ENCODE measurements at regions not wholly inside any gene's neighbourhood (a gene's known extent, or its start where the extent isn't known, plus 50 kb on each side); places are given as distances from the start of the nearest gene placed in this dataset.

- Histone ChIP-seq H3K27me3 (ENCODE audit: control insufficient read depth, extremely low read depth, insufficient read depth, low read length) (no peaks in the 10 kb centered on the region), H3K36me3 (ENCODE audit: control insufficient read depth in 2 of 2, extremely low read depth in 1 of 2, insufficient read depth in 2 of 2, low read length in 2 of 2) (no peaks in the 10 kb centered on the region), H3K4me1 (ENCODE audit: control insufficient read depth, extremely low read depth, insufficient read depth, low read length) (peaks cover 27% of the 10 kb centered on the region), H3K9me3 (ENCODE audit: control insufficient read depth, low read depth, low read length) (no peaks in the 10 kb centered on the region), H4K20me1 (ENCODE audit: control insufficient read depth, extremely low read depth, insufficient read depth, low read length) (no peaks in the 10 kb centered on the region), H3K27ac (ENCODE audit: control insufficient read depth, insufficient read depth, low read length) (no peak overlapping the region), H3K9ac (ENCODE audit: control insufficient read depth, extremely low read depth, insufficient read depth, low read length) (no peak overlapping the region), H3K4me2 (ENCODE audit: control insufficient read depth, extremely low read depth, insufficient read depth, low read depth, low read length) (no peak overlapping the region), H2AFZ (ENCODE audit: control insufficient read depth, low read length) (no peak overlapping the region), H3K4me3 (ENCODE audit: control insufficient read depth in 2 of 3, extremely low read depth in 1 of 3, insufficient read depth in 2 of 3, low read depth in 1 of 3, low read length in 3 of 3) (no peak overlapping the region), H3K79me2 (ENCODE audit: control insufficient read depth, insufficient read depth, low read length) (no peaks in the 10 kb centered on the region), H3K9me1 (ENCODE audit: control insufficient read depth, extremely low read depth, insufficient read depth, low read length) (no peaks in the 10 kb centered on the region)
- FAIRE-seq (peak; percentile 44), DNase-seq (ENCODE audit: low read depth, low spot score) (no peak)
- no peak for TF ChIP-seq CTCF (optimal IDR thresholded peaks at IDR 0.05 in 1 of 3, IDR thresholded peaks at IDR 0.05 in 1 of 3, conservative IDR thresholded peaks at IDR 0.05 in 1 of 3; ENCODE audit: extremely low read depth in 1 of 3, insufficient read depth in 2 of 3, low read length in 3 of 3)
- TF ChIP-seq EZH2 (IDR thresholded peaks at IDR 0.05; ENCODE audit: low read length), result no peak
- dilution Hi-C loops (cut with MboI; ENCODE audit: extremely low pct_ligation_motif_present, low sequenced_read_pairs), result no loop called here
These were observed 100.8 kb upstream of the CD180 start for GRCh38 chr5:67297376-67297775.

- Histone ChIP-seq H3K9me3 (ENCODE audit: control insufficient read depth, low read depth, low read length) (no peaks in the 10 kb centered on the region), H3K27me3 (ENCODE audit: control insufficient read depth, extremely low read depth, insufficient read depth, low read length) (no peaks in the 10 kb centered on the region), H3K9me1 (ENCODE audit: control insufficient read depth, extremely low read depth, insufficient read depth, low read length) (no peaks in the 10 kb centered on the region), H4K20me1 (ENCODE audit: control insufficient read depth, extremely low read depth, insufficient read depth, low read length) (no peaks in the 10 kb centered on the region), H3K4me1 (ENCODE audit: control insufficient read depth, extremely low read depth, insufficient read depth, low read length) (peaks cover 7% of the 10 kb centered on the region), H3K4me2 (ENCODE audit: control insufficient read depth, extremely low read depth, insufficient read depth, low read depth, low read length) (no peak overlapping the region), H2AFZ (ENCODE audit: control insufficient read depth, low read length) (no peak overlapping the region), H3K4me3 (ENCODE audit: control insufficient read depth in 2 of 3, extremely low read depth in 1 of 3, insufficient read depth in 2 of 3, low read depth in 1 of 3, low read length in 3 of 3) (no peak overlapping the region), H3K79me2 (ENCODE audit: control insufficient read depth, insufficient read depth, low read length) (no peaks in the 10 kb centered on the region), H3K36me3 (ENCODE audit: control insufficient read depth in 2 of 2, extremely low read depth in 1 of 2, insufficient read depth in 2 of 2, low read length in 2 of 2) (no peaks in the 10 kb centered on the region), H3K27ac (ENCODE audit: control insufficient read depth, insufficient read depth, low read length) (no peak overlapping the region), H3K9ac (ENCODE audit: control insufficient read depth, extremely low read depth, insufficient read depth, low read length) (no peak overlapping the region)
- TF ChIP-seq EZH2 (IDR thresholded peaks at IDR 0.05; ENCODE audit: low read length), result no peak
- TF ChIP-seq CTCF (optimal IDR thresholded peaks at IDR 0.05 in 1 of 3, IDR thresholded peaks at IDR 0.05 in 1 of 3, conservative IDR thresholded peaks at IDR 0.05 in 1 of 3; ENCODE audit: extremely low read depth in 1 of 3, insufficient read depth in 2 of 3, low read length in 3 of 3), result no peak
- dilution Hi-C loops (cut with MboI; ENCODE audit: extremely low pct_ligation_motif_present, low sequenced_read_pairs), result no loop called here
- FAIRE-seq (peak; percentile 44), DNase-seq (ENCODE audit: low read depth, low spot score) (no peak)
These were observed 97.8 kb upstream of the CD180 start for GRCh38 chr5:67294266-67294938.
